ENCODE measurements at regions not wholly inside any gene's neighbourhood (a gene's known extent, or its start where the extent isn't known, plus 50 kb on each side); places are given as distances from the start of the nearest gene placed in this dataset.
"Not testable (repeated sequence)": the region's sequence is repeated elsewhere in the genome, so short reads cannot be mapped to it uniquely, and the experiment has no call there.

DNA sequence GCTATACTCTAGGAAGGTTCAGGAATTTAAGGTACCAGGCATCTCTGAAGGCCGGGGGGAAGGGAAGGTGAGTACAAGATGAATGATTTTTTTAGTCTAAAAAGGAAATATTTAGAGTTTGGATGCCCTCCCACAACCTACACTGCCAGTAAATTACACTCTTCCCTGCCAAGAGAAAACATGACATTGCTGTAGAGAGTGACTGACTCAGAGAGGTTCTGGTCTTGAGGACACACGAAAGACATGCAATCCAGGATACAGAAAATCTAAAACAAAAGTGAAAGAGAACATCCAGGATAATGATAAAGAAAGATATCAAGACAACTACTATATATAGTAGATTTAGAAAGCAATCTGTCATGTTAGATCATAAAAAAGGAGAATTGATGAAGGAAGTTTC, 200.5 kb downstream of the TYW3 start:
- no peaks in the 10 kb centered on the region for H3K4me1 Mint-ChIP-seq
- no peak overlapping the region for H3K4me3 Mint-ChIP-seq
- ATAC-seq (replicated peaks in 1 of 4) (no peak), DNase-seq (no peak)
- H3K27me3 Mint-ChIP-seq, result no peaks in the 10 kb centered on the region
- no CpG with 5 or more reads among the region's 2 CpGs for WGBS (ENCODE audit: insufficient coverage)
- Histone ChIP-seq H3K27ac (ENCODE audit: low read length) (no peak overlapping the region), H3K27me3 (replicated peaks in 1 of 2; ENCODE audit: control insufficient read depth in 2 of 2, extremely low read depth in 1 of 2, insufficient read depth in 2 of 2, low read length in 1 of 2) (no peaks in the 10 kb centered on the region), H3K4me1 (ENCODE audit: control insufficient read depth in 1 of 2, extremely low read depth in 1 of 2, insufficient read depth in 2 of 2, low read length in 2 of 2) (no peaks in the 10 kb centered on the region), H3K36me3 (ENCODE audit: control insufficient read depth in 2 of 2, extremely low read depth in 1 of 2, insufficient read depth in 1 of 2, low read length in 1 of 2) (no peaks in the 10 kb centered on the region), H3K4me3 (ENCODE audit: control insufficient read depth in 1 of 2, extremely low read depth in 1 of 2, low read length in 1 of 2) (no peak overlapping the region), H3K9me3 (no peaks in the 10 kb centered on the region)
- H3K36me3 Mint-ChIP-seq, result no peaks in the 10 kb centered on the region
- H3K9me3 Mint-ChIP-seq, result peaks cover 7 to 15% (median 12%) of the 10 kb centered on the region in 3 donors
- ChIA-PET POLR2A (interaction anchor here in 1 of 2 donors (0.6 kb wide), 1 partner anchor 579 kb away, joined by 3 read pairs; no protein-coding TSS in a partner anchor), CTCF (no interaction called here)
- no peak overlapping the region for H3K27ac Mint-ChIP-seq

DNA sequence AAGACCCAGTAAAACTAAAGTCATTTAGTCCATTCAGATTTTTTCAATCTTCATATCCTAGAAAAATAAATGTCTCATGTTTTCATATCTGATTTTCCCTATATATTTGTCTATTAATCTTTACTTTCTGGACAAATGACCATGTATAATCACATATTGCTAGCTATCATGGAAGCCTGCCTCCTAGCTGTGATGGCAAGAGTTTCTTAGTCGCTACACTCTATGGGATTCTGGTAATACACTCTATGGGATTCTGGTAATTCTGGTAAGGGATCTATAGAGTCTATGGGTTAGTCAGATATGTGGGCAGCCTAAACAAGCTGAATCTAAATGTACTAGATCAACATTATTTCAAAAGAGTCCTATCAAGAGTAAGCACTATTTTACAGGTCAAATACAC, 198.7 kb upstream of the LHX8 start:
- ATAC-seq (replicated peaks in 1 of 4) (no peak), DNase-seq (no peak)
- Mint-ChIP-seq H3K36me3 (no peaks in the 10 kb centered on the region), H3K4me1 (no peaks in the 10 kb centered on the region), H3K9me3 (peaks cover 0 to 14% (median 5%) of the 10 kb centered on the region in 3 donors), H3K27me3 (no peaks in the 10 kb centered on the region), H3K4me3 (no peak overlapping the region), H3K27ac (no peak overlapping the region)
- no peaks in the 10 kb centered on the region for H3K4me1 ChIP-seq (ENCODE audit: control insufficient read depth in 1 of 2, extremely low read depth in 1 of 2, insufficient read depth in 2 of 2, low read length in 2 of 2)
- H3K4me3 ChIP-seq (ENCODE audit: control insufficient read depth in 1 of 2, extremely low read depth in 1 of 2, low read length in 1 of 2), result no peak overlapping the region
- H3K36me3 ChIP-seq (ENCODE audit: control insufficient read depth in 2 of 2, extremely low read depth in 1 of 2, insufficient read depth in 1 of 2, low read length in 1 of 2), result no peaks in the 10 kb centered on the region
- H3K9me3 ChIP-seq, result no peaks in the 10 kb centered on the region
- no peaks in the 10 kb centered on the region for H3K27me3 ChIP-seq (replicated peaks in 1 of 2; ENCODE audit: control insufficient read depth in 2 of 2, extremely low read depth in 1 of 2, insufficient read depth in 2 of 2, low read length in 1 of 2)
- 40% methylated on average over 1 of the region's 1 CpG for WGBS (ENCODE audit: insufficient coverage)
- ChIA-PET POLR2A (no interaction called here), CTCF (no interaction called here)
- no peak overlapping the region for H3K27ac ChIP-seq (ENCODE audit: low read length)

DNA sequence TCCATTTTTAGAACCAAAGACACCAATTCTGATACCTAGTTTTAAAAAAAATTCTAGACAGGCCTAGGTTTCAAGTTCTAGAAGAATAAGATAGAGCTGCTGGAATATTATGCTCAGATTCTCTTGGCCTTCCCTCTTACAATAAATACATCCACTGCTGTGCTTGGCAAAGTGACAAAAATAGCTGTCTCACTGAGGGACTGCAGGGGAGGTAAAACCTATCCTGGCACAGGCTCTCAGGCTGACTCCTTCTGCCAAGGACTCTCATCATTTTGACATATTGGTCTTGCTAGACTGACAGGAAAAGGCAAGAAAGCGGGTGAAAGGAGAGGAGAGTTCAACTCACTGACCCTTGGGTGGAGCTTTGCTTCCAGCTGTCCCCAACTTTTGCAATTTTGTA, 197.0 kb upstream of the LHX8 start:
- no peaks in the 10 kb centered on the region for H3K27me3 Mint-ChIP-seq
- H3K9me3 Mint-ChIP-seq, result peaks cover 3 to 12% (median 4%) of the 10 kb centered on the region in 3 donors
- no peak overlapping the region for H3K4me3 Mint-ChIP-seq
- Histone ChIP-seq H3K27me3 (replicated peaks in 1 of 2; ENCODE audit: control insufficient read depth in 2 of 2, extremely low read depth in 1 of 2, insufficient read depth in 2 of 2, low read length in 1 of 2) (no peaks in the 10 kb centered on the region), H3K36me3 (ENCODE audit: control insufficient read depth in 2 of 2, extremely low read depth in 1 of 2, insufficient read depth in 1 of 2, low read length in 1 of 2) (no peaks in the 10 kb centered on the region), H3K9me3 (no peaks in the 10 kb centered on the region), H3K27ac (ENCODE audit: low read length) (no peak overlapping the region), H3K4me1 (ENCODE audit: control insufficient read depth in 1 of 2, extremely low read depth in 1 of 2, insufficient read depth in 2 of 2, low read length in 2 of 2) (no peaks in the 10 kb centered on the region), H3K4me3 (ENCODE audit: control insufficient read depth in 1 of 2, extremely low read depth in 1 of 2, low read length in 1 of 2) (no peak overlapping the region)
- H3K27ac Mint-ChIP-seq, result no peak overlapping the region
- DNase-seq (no peak), ATAC-seq (replicated peaks in 1 of 4) (no peak)
- H3K36me3 Mint-ChIP-seq, result no peaks in the 10 kb centered on the region
- ChIA-PET POLR2A (no interaction called here), CTCF (no interaction called here)
- no CpG with 5 or more reads among the region's 1 CpG for WGBS (ENCODE audit: insufficient coverage)
- no peaks in the 10 kb centered on the region for H3K4me1 Mint-ChIP-seq

DNA sequence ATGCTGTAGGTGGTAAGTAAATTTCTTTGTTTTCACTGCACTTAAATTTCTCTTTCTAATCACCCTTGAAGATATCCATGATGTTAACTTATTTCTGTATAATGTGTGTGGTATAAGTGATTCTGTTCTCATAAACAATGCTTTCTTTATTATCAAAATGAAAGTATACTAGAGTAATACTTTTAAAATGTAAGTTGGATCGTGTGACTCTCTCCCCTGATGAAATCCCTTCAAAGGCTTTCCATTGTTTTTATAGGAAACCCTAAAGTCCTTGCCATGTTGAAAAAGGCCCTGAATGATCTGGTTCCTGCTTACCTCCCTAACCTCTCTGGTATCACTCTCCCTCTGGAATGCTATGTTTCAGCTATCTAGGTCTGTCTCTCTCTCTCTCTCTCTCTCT, 191.1 kb upstream of the LHX8 start:
- no peaks in the 10 kb centered on the region for H3K4me1 Mint-ChIP-seq
- Histone ChIP-seq H3K27me3 (replicated peaks in 1 of 2; ENCODE audit: control insufficient read depth in 2 of 2, extremely low read depth in 1 of 2, insufficient read depth in 2 of 2, low read length in 1 of 2) (no peaks in the 10 kb centered on the region), H3K9me3 (no peaks in the 10 kb centered on the region), H3K4me1 (ENCODE audit: control insufficient read depth in 1 of 2, extremely low read depth in 1 of 2, insufficient read depth in 2 of 2, low read length in 2 of 2) (no peaks in the 10 kb centered on the region), H3K27ac (ENCODE audit: low read length) (no peak overlapping the region), H3K36me3 (ENCODE audit: control insufficient read depth in 2 of 2, extremely low read depth in 1 of 2, insufficient read depth in 1 of 2, low read length in 1 of 2) (no peaks in the 10 kb centered on the region), H3K4me3 (ENCODE audit: control insufficient read depth in 1 of 2, extremely low read depth in 1 of 2, low read length in 1 of 2) (no peak overlapping the region)
- H3K27ac Mint-ChIP-seq, result no peak overlapping the region
- ChIA-PET CTCF (no interaction called here), POLR2A (no interaction called here)
- ATAC-seq (replicated peaks in 1 of 4) (no peak), DNase-seq (no peak)
- H3K4me3 Mint-ChIP-seq, result no peak overlapping the region
- H3K27me3 Mint-ChIP-seq, result no peaks in the 10 kb centered on the region
- H3K36me3 Mint-ChIP-seq, result no peaks in the 10 kb centered on the region
- WGBS (ENCODE audit: insufficient coverage), result no CpG with 5 or more reads among the region's 1 CpG
- H3K9me3 Mint-ChIP-seq, result peaks cover 3 to 17% (median 6%) of the 10 kb centered on the region in 3 donors

DNA sequence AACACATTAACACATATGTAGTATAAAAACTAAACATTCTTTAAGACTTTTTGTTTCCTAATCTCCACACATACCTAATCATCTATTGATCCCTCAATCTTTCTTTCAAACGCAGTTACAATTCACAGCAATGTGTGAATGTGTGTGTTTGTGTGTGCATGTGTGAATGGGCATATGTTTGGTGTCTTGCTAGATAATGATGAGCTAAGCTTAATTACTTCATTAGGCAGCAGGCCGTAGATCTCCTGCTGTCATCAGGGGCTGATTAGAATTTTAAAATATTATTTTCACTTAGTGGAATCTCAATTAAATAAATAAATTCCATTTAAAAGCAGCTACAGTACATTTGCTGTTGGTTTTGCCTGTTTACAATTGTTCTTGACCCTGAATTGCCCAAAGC, 187.8 kb upstream of the LHX8 start:
- H3K4me3 Mint-ChIP-seq, result no peak overlapping the region
- no peaks in the 10 kb centered on the region for H3K27me3 ChIP-seq (replicated peaks in 1 of 2; ENCODE audit: control insufficient read depth in 2 of 2, extremely low read depth in 1 of 2, insufficient read depth in 2 of 2, low read length in 1 of 2)
- ATAC-seq (replicated peaks in 1 of 4), result no peak
- WGBS (ENCODE audit: insufficient coverage), result no CpG with 5 or more reads among the region's 2 CpGs
- ChIA-PET POLR2A (no interaction called here), CTCF (no interaction called here)
- H3K4me1 Mint-ChIP-seq, result no peaks in the 10 kb centered on the region
- no peaks in the 10 kb centered on the region for H3K4me1 ChIP-seq (ENCODE audit: control insufficient read depth in 1 of 2, extremely low read depth in 1 of 2, insufficient read depth in 2 of 2, low read length in 2 of 2)
- H3K9me3 ChIP-seq, result no peaks in the 10 kb centered on the region
- no peak overlapping the region for H3K27ac ChIP-seq (ENCODE audit: low read length)
- H3K36me3 ChIP-seq (ENCODE audit: control insufficient read depth in 2 of 2, extremely low read depth in 1 of 2, insufficient read depth in 1 of 2, low read length in 1 of 2), result no peaks in the 10 kb centered on the region
- H3K4me3 ChIP-seq (ENCODE audit: control insufficient read depth in 1 of 2, extremely low read depth in 1 of 2, low read length in 1 of 2), result no peak overlapping the region
- DNase-seq, result no peak
- no peaks in the 10 kb centered on the region for H3K27me3 Mint-ChIP-seq
- no peak overlapping the region for H3K27ac Mint-ChIP-seq
- no peaks in the 10 kb centered on the region for H3K36me3 Mint-ChIP-seq
- peaks cover 3 to 9% (median 5%) of the 10 kb centered on the region in 3 donors for H3K9me3 Mint-ChIP-seq

DNA sequence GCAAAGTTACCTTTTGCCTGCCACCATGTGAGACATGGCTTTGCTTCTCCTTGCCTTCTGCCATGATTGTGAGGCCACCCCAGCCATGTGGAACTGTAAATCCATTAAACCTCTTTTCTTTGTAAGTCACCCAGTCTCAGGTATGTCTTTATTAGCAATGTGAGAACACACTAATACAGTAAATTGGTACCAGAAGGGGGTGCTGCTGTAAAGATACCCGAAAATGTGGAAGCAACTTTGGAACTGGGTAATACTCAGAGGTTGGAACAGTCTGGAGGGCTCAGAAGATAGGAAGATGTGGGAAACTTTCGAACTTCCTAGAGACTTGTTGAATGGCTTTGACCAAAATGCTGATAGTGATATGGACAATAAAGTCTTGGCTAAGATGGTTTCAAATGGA, 184.8 kb upstream of the LHX8 start:
- ATAC-seq (replicated peaks in 1 of 4); H3K27ac Mint-ChIP-seq; POLR2A ChIA-PET: not testable (repeated sequence)

DNA sequence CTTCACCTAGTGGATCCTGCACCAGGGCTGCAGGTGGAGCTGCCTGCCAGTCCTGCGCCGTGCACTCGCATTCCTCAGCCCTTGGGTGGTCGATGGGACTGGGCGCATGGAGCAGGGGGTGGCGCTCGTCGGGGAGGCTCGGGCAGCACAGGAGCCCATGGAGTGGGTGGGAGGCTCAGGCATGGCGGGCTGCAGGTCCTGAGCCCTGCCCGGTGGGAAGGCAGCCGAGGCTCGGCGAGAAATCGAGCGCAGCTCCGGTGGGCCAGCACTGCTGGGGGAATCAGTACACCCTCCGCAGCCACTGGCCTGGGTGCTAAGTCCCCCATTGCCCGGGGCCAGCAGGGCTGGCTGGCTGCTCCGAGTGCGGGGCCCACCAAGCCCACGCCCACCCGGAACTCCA, 182.2 kb upstream of the LHX8 start:
- H3K4me1 ChIP-seq (ENCODE audit: control insufficient read depth in 1 of 2, extremely low read depth in 1 of 2, insufficient read depth in 2 of 2, low read length in 2 of 2); H3K27me3 Mint-ChIP-seq; DNase-seq; CTCF ChIA-PET; POLR2A ChIA-PET; H3K4me1 Mint-ChIP-seq; H3K9me3 Mint-ChIP-seq; H3K27me3 ChIP-seq (replicated peaks in 1 of 2; ENCODE audit: control insufficient read depth in 2 of 2, extremely low read depth in 1 of 2, insufficient read depth in 2 of 2, low read length in 1 of 2); H3K4me3 Mint-ChIP-seq; H3K4me3 ChIP-seq (ENCODE audit: control insufficient read depth in 1 of 2, extremely low read depth in 1 of 2, low read length in 1 of 2); H3K36me3 Mint-ChIP-seq; H3K9me3 ChIP-seq; H3K27ac ChIP-seq (ENCODE audit: low read length); ATAC-seq (replicated peaks in 1 of 4); H3K36me3 ChIP-seq (ENCODE audit: control insufficient read depth in 2 of 2, extremely low read depth in 1 of 2, insufficient read depth in 1 of 2, low read length in 1 of 2); H3K27ac Mint-ChIP-seq: not testable (repeated sequence)
- 91% methylated on average over 8 of the region's 23 CpGs for WGBS (ENCODE audit: insufficient coverage)

More for the DNA sequence above, 184.8 kb upstream of the LHX8 start:
- H3K4me3 ChIP-seq (ENCODE audit: control insufficient read depth in 1 of 2, extremely low read depth in 1 of 2, low read length in 1 of 2); DNase-seq; H3K27me3 ChIP-seq (replicated peaks in 1 of 2; ENCODE audit: control insufficient read depth in 2 of 2, extremely low read depth in 1 of 2, insufficient read depth in 2 of 2, low read length in 1 of 2); H3K9me3 ChIP-seq; H3K36me3 ChIP-seq (ENCODE audit: control insufficient read depth in 2 of 2, extremely low read depth in 1 of 2, insufficient read depth in 1 of 2, low read length in 1 of 2); H3K4me1 Mint-ChIP-seq; H3K27ac ChIP-seq (ENCODE audit: low read length); H3K4me1 ChIP-seq (ENCODE audit: control insufficient read depth in 1 of 2, extremely low read depth in 1 of 2, insufficient read depth in 2 of 2, low read length in 2 of 2); H3K4me3 Mint-ChIP-seq; CTCF ChIA-PET; H3K9me3 Mint-ChIP-seq; H3K36me3 Mint-ChIP-seq; H3K27me3 Mint-ChIP-seq: not testable (repeated sequence)
- WGBS (ENCODE audit: insufficient coverage), result 47% methylated on average over 2 of the region's 2 CpGs

All from T-cell (primary cell).